Colonic mucosa (tissue), 4 donors: ENCODE measurements at regions not wholly inside any gene's neighbourhood (a gene's known extent, or its start where the extent isn't known, plus 50 kb on each side); places are given as distances from the start of the nearest gene placed in this dataset.

Experiments
- DNase-seq: peaks from one replicate; pipeline ENCODE4 v3.0.0-alpha.2; 2020
- H3K27ac ChIP-seq: fragments of 200-600 bp; one replicate; pipeline ENCODE4 v1.8.0; 2021
- H3K27me3 ChIP-seq: fragments of 200-600 bp; one replicate; pipeline ENCODE4 v1.8.0; 2021
- H3K36me3 ChIP-seq: fragments of 200-600 bp; one replicate; pipeline ENCODE4 v1.8.0; 2021
- H3K4me1 ChIP-seq: fragments of 200-600 bp; one replicate; pipeline ENCODE4 v1.8.0; 2021; ENCODE audit warnings: mild to moderate bottlenecking
- H3K4me3 ChIP-seq: fragments of 200-600 bp; one replicate; pipeline ENCODE4 v1.8.0; 2021
- H3K9ac ChIP-seq, 2 donors: one replicate each; pipeline ENCODE4 v1.7.0; 2013; ENCODE audit warnings: control low read depth in 2 of 2, low read depth in 2 of 2, low read length in 2 of 2
- H3K9me3 ChIP-seq: fragments of 200-600 bp; one replicate; pipeline ENCODE4 v1.8.0; 2021
- CTCF ChIP-seq: fragments of 200-600 bp; IDR thresholded peaks from one replicate; pipeline ENCODE4 v1.8.0; 2022; ENCODE audit warnings: antibody characterized with exemption, mild to moderate bottlenecking
- intact Hi-C: fragments of 100-400 bp; cut with DNase I; formaldehyde crosslinking; loops from one replicate; pipeline ENCODE4 v1.14.1; 2022
- donor health status: healthy.
- donor health status: DM: no; HTN: no; CAD: no.
- donor health status: DM: no; HTN: no; CAD: no.

DNA sequence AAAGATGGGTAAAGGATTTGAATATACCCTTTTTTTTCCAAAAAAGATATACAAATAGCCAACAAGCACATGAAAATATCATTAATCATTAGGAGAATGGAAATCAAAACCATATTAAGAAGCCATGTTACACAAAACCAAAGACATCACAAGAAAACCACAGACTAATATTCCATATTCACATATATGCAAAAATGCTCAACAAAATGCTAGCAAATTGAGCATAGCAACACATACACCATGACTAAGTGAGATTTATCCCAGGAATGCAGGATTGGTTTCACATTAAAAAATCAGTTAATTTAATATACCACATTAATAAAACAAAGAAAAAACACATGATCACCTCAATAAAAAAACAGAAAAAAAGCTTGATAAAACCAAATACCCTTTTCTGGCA, 84.7 kb upstream of the LMNTD1 start:
- DNase-seq, result no peak
- H3K36me3 ChIP-seq, result no peaks in the 10 kb centered on the region
- H3K4me1 ChIP-seq, result no peaks in the 10 kb centered on the region
- H3K4me3 ChIP-seq, result no peak overlapping the region
- H3K27ac ChIP-seq, result no peak overlapping the region
- H3K9me3 ChIP-seq, result no peaks in the 10 kb centered on the region
- intact Hi-C loops, result no loop called here
- no peaks in the 10 kb centered on the region for H3K27me3 ChIP-seq
- no peak for TF ChIP-seq CTCF
- no peak overlapping the region for H3K9ac ChIP-seq

DNA sequence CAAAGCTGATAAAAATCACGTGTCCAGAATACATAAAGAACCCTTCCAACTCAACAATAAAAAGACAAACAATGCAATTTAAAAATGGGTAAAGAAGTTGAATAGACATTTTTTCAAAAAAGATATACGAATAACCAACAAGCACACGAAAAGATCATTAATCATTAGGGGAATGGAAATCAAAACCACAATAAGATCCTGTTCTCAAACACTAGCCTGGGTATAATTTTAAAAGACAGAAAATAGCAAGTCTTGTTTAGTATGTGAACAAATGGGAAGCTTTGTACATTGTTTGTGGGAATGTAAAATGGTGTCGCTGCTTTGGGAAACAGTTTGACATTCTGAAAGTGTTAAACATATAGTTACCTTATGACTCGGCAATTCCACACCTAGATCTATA, 86.3 kb upstream of the LMNTD1 start:
- H3K4me1 ChIP-seq, result no peaks in the 10 kb centered on the region
- intact Hi-C loops, result no loop called here
- TF ChIP-seq CTCF, result no peak
- no peak overlapping the region for H3K27ac ChIP-seq
- no peak overlapping the region for H3K9ac ChIP-seq
- no peaks in the 10 kb centered on the region for H3K9me3 ChIP-seq
- H3K4me3 ChIP-seq, result no peak overlapping the region
- DNase-seq, result no peak
- no peaks in the 10 kb centered on the region for H3K27me3 ChIP-seq
- no peaks in the 10 kb centered on the region for H3K36me3 ChIP-seq

DNA sequence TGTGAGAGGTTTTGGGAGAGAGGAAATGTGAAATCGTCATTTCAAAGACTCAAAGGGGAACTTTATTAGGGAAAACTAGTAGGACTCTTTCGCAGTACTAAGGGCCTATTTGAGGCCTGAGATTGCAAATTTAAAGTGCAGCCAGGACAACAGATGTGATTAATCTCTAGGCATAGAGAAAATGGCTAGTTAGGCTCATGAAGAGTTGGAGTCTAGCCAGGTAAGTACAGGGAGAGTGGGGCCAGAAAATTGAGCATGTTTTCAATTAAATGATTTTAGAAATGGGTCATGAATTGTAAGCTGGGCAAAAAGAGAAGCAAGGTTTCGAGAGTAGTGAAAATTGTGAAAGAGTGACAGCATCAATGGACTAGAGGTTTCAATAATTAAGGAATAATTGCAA, 91.9 kb upstream of the LMNTD1 start:
- H3K9me3 ChIP-seq, result no peaks in the 10 kb centered on the region
- H3K4me3 ChIP-seq, result no peak overlapping the region
- no peaks in the 10 kb centered on the region for H3K36me3 ChIP-seq
- intact Hi-C loops, result no loop called here
- no peaks in the 10 kb centered on the region for H3K27me3 ChIP-seq
- H3K4me1 ChIP-seq, result no peaks in the 10 kb centered on the region
- no peak for TF ChIP-seq CTCF
- DNase-seq, result no peak
- H3K9ac ChIP-seq, result no peak overlapping the region
- no peak overlapping the region for H3K27ac ChIP-seq

DNA sequence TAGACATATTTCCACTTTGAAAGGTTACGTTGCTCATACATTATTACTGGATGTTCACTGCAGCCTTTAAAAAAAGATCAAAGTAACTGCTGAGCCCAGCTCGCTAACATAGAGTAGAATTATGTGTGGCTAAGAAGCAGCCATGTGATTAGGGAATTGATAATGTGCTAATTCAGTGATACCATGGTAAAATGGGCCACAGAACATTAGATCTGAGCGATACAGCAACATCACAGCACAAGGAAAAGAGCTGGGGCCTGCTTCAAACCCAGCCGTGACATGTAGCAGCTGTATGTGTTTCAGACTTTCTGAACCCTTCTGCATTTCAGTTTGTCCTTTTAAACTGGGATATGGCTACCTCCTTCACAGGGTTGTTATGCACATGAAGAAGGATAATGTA, 92.3 kb upstream of the LMNTD1 start:
- intact Hi-C loops, result no loop called here
- Histone ChIP-seq H3K27me3 (no peaks in the 10 kb centered on the region), H3K9me3 (no peaks in the 10 kb centered on the region), H3K4me1 (no peaks in the 10 kb centered on the region), H3K4me3 (no peak overlapping the region), H3K9ac (no peak overlapping the region), H3K36me3 (no peaks in the 10 kb centered on the region), H3K27ac (no peak overlapping the region)
- no peak for TF ChIP-seq CTCF
- no peak for DNase-seq

DNA sequence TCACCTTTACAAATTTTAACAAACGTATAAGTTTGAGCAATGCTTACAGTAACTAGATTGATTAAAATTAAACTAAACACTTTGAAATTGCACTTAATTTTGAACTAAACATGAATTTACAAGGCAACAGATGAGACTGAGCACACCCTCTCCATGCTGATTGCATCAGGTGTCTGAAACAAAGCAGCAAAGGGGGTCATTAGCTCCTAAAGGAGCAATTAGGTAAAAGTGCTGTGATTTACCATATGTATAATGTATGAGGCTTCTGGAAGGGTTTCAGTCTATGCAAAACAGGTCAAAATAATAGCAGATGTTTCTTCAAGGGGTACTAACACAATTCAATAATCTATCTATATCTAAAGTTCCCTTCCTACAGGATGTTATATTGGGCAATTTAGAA, 98.8 kb upstream of the LMNTD1 start:
- Histone ChIP-seq H3K27me3 (no peaks in the 10 kb centered on the region), H3K4me3 (no peak overlapping the region), H3K9ac (no peak overlapping the region), H3K9me3 (no peaks in the 10 kb centered on the region), H3K4me1 (no peaks in the 10 kb centered on the region), H3K27ac (no peak overlapping the region), H3K36me3 (no peaks in the 10 kb centered on the region)
- intact Hi-C loops, result no loop called here
- no peak for DNase-seq
- no peak for TF ChIP-seq CTCF

DNA sequence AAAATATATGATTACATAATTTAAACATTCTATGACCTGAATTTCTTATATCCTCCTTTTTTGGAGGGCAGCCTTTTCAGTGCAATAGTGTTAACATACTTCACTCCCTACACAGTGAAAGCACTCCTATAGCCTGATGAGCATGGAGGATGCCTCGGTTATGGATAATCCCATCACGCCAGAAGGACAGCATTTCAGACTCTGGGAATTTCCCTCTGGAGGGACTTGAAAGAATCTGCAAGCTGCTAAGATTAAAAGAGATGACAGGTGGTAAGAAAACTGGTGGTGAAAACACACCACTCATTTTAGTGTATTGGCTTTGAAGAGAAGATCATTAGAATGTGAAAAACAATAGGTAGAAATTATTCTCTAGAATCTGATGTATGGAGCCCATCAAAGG, 99.3 kb upstream of the LMNTD1 start:
- DNase-seq, result no peak
- no peak overlapping the region for H3K9ac ChIP-seq
- no peaks in the 10 kb centered on the region for H3K9me3 ChIP-seq
- no peak overlapping the region for H3K4me3 ChIP-seq
- no peaks in the 10 kb centered on the region for H3K4me1 ChIP-seq
- no peak overlapping the region for H3K27ac ChIP-seq
- no peak for TF ChIP-seq CTCF
- H3K27me3 ChIP-seq, result no peaks in the 10 kb centered on the region
- H3K36me3 ChIP-seq, result no peaks in the 10 kb centered on the region
- intact Hi-C loops, result no loop called here
